Lower lobe of right lung (tissue), 2 donors: ENCODE measurements at regions not wholly inside any gene's neighbourhood (a gene's known extent, or its start where the extent isn't known, plus 50 kb on each side); places are given as distances from the start of the nearest gene placed in this dataset.
A peak's percentile ranks its signal among the peaks of the same experiment; 100 is the strongest.

Source experiments
- ATAC-seq, 2 donors: fragments of 200-7000 bp; cut with Tn5 transposase; one replicate each; pipeline ENCODE4 v1.9.1; 2020 to 2022; ENCODE audit warnings: mild to moderate bottlenecking in 2 of 2, moderate library complexity in 2 of 2
- DNase-seq: peaks from one replicate; pipeline ENCODE4 v3.0.0-alpha.2; 2020
- H3K27ac ChIP-seq: fragments of 200-600 bp; one replicate; pipeline ENCODE4 v1.8.0; 2022
- H3K27me3 ChIP-seq: fragments of 200-600 bp; one replicate; pipeline ENCODE4 v1.8.0; 2022; ENCODE audit warnings: low read depth
- H3K36me3 ChIP-seq: fragments of 200-600 bp; one replicate; pipeline ENCODE4 v1.8.0; 2022; ENCODE audit warnings: mild to moderate bottlenecking
- H3K4me1 ChIP-seq: fragments of 200-600 bp; one replicate; pipeline ENCODE4 v1.8.0; 2022
- H3K4me3 ChIP-seq: fragments of 200-600 bp; one replicate; pipeline ENCODE4 v1.8.0; 2022; ENCODE audit warnings: mild to moderate bottlenecking
- H3K9me3 ChIP-seq: fragments of 200-600 bp; one replicate; pipeline ENCODE4 v1.8.0; 2022
- CTCF ChIP-seq: fragments of 200-600 bp; IDR thresholded peaks from one replicate; pipeline ENCODE4 v1.8.0; 2022; ENCODE audit warnings: antibody characterized with exemption, mild to moderate bottlenecking
- intact Hi-C: fragments of 100-400 bp; cut with DNase I; formaldehyde crosslinking; loops from one replicate; pipeline ENCODE4 v1.11.0; 2022
- donor health status: DM: no; HTN: yes; CAD: no; lungs with severe emphysema.

DNA sequence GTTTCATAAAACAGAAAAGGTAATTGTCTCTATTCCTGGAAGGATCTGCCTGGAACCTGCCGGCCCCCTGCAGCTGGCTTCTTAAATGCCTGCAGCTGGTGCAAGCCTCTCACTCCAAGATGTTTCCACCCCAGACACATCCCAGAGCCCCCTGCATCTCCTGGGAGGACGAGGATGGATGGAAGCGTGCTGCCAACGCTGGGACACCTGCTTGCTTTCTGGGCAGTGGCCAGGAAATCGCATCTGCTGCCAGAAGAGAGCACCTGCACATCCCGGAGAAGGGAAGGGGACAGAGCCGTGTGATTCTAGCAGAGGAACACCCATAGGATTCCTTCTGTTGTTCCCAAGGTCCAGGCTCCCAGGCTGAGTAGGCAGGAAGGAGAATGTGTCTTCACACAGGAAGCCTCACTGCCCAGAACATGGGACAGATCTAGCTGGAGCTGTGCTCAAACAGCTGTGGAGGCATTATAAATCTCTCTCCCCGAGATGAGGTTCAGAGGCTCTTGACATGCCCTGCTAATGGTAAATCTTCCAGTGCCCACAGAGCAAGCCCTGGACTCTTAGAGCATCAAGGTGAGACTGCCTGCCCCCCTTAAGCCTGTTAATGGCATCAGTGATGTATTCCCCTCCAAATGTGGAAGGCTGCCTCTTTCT lies 138.8 kb upstream of the MAP1LC3B2 start:
- Histone ChIP-seq H3K4me1 (no peaks in the 10 kb centered on the region), H3K27me3 (no peaks in the 10 kb centered on the region), H3K36me3 (no peaks in the 10 kb centered on the region), H3K27ac (no peak overlapping the region), H3K9me3 (peaks cover 6% of the 10 kb centered on the region), H3K4me3 (no peak overlapping the region)
- no peak for TF ChIP-seq CTCF
- ATAC-seq: no peak
- intact Hi-C loops: no loop called here
- no peak for DNase-seq

DNA sequence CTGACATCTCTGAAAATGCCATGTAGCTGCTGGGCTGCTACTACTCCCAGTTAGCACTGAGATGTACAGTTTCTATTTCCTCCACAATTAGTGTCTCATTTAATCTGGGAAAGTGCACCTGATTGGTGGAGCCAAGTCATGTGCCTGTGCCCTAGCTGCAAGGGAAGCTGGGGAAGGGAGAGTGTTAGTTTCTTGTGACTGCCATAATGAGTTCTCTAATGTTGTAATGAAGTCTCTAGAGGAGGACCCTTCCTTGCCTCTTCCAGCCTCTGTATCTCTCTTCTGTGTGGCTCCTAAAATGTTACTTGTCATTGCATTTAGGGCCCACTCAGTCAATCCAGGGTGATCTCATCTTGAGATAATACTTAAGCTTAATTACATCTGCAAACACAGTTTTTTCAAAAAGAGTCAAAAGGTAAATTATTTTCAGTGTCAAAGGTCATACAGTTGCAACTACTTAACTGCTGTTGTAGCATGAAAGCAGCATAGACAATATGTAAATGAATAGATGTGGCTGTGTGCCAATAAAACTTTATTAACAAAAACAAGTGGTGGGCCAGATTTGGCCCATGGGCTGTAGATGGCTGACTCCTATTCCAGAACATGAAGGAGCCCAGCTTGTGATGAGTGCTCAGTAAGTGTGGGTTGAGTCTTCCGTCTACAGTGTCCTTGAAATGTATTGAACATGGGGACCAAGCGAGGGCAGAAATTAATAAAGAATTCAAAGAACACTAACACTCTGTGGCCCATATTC lies 137.2 kb upstream of the MAP1LC3B2 start:
- no peak for TF ChIP-seq CTCF
- DNase-seq (no peak), ATAC-seq (no peak)
- Histone ChIP-seq H3K9me3 (peaks cover 6% of the 10 kb centered on the region), H3K4me3 (no peak overlapping the region), H3K36me3 (no peaks in the 10 kb centered on the region), H3K4me1 (no peaks in the 10 kb centered on the region), H3K27ac (no peak overlapping the region), H3K27me3 (no peaks in the 10 kb centered on the region)
- intact Hi-C loops: no loop called here

DNA sequence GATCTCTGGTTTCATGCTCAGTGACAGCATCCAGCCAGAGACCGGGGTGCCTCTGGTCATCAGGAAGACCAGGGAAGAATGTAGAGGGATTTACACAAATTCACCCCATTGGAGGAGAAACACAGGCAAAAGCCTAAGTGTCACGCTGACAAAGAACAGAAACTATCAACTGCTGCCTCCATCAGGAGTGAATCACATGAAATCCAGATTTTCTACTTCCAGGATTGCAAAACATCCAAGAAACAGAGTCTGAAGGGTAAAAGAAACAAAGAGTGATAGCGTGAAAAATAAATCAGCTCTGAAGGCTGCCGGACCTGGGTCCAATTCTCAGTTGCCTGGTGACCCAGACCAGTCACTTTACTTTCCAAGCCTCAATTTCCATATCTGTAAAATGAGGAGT lies 136.1 kb upstream of the MAP1LC3B2 start:
- intact Hi-C loops: no loop called here
- DNase-seq: no peak
- TF ChIP-seq CTCF: no peak
- Histone ChIP-seq H3K27ac (no peak overlapping the region), H3K4me1 (no peaks in the 10 kb centered on the region), H3K36me3 (no peaks in the 10 kb centered on the region), H3K27me3 (no peaks in the 10 kb centered on the region), H3K4me3 (no peak overlapping the region), H3K9me3 (peaks cover 6% of the 10 kb centered on the region)
- no peak for ATAC-seq

- intact Hi-C loops: no loop called here
- Histone ChIP-seq H3K9me3 (peaks cover 6% of the 10 kb centered on the region), H3K27ac (no peak overlapping the region), H3K4me3 (no peak overlapping the region), H3K36me3 (no peaks in the 10 kb centered on the region), H3K27me3 (no peaks in the 10 kb centered on the region), H3K4me1 (no peaks in the 10 kb centered on the region)
- DNase-seq (no peak), ATAC-seq (no peak)
- TF ChIP-seq CTCF: no peak
Observed at GRCh38 chr12:116425256-116426193, 133.7 kb upstream of the MAP1LC3B2 start.

DNA sequence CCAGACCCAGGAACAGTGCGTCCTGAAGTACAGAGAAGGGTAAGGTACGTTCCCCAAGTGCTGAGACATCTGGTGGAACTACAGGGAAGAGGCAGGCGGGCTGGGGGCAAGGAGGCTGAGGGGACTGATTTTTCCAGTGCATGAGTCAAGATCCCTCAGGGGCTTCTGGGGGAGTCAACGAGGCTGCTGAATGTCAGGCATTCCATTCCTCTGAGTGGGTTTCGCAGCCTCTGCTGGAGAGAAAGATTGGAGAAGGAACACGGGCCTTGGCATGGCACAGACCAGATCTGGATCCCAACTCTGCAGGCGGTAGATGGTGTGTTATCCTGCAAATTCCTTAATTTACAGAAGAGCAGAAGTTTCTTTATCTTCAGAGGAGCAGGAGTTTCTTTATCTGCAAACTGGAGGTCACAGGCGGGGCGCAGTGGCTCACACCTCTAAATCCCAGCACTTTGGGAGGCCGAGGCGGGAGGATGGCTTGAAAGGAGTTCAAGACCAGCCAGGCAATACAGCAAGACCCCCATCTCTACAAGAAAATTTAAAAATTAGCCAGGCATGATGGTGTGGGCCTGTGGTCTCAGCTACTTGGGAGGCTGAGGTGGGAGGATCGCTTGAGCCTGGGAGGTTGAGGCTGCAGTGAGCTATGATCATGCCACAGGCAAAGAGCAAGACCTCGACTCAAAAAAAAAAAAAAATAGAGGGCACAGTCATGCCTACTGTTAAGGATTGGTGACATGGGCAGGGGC lies 132.6 kb upstream of the MAP1LC3B2 start:
- DNase-seq: no peak
- Histone ChIP-seq H3K27me3 (no peaks in the 10 kb centered on the region), H3K9me3 (peaks cover 6% of the 10 kb centered on the region), H3K4me1 (no peaks in the 10 kb centered on the region), H3K36me3 (no peaks in the 10 kb centered on the region), H3K4me3 (no peak overlapping the region), H3K27ac (no peak overlapping the region)
- ATAC-seq: peak; percentile 35 to 41
- intact Hi-C loops: no loop called here
- TF ChIP-seq CTCF: peak; percentile 8
